HG03064 (cell line): ENCODE measurements at regions not wholly inside any gene's neighbourhood (a gene's known extent, or its start where the extent isn't known, plus 50 kb on each side); places are given as distances from the start of the nearest gene placed in this dataset.
A peak's percentile ranks its signal among the peaks of the same experiment; 100 is the strongest.
"Not testable (repeated sequence)": the region's sequence is repeated elsewhere in the genome, so short reads cannot be mapped to it uniquely, and the experiment has no call there.

Experiments
- ATAC-seq: cut with Tn5 transposase; IDR thresholded peaks from one replicate; pipeline ENCODE4 v1.9.1; 2021; ENCODE audit warnings: low read depth; ENCODE audit not compliant: unreplicated experiment

DNA sequence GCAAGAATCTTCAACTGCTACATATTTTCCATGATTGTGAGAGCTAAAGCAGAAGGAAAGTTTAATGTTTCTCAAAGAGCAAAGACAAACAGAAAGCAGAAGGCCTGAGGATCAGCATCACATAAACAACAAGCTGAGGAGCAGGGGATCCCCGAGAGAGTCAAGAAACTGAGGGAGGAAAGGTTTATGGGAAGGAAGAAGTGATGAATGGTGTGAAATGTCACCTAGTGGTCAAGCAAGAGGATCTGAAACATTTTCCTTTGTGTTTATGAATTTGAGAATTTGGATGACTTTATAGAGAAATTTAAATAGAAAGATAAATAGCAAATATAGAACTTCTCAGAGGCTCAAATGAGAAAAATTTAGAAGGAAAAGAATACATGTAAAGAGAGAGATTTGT, 481.9 kb downstream of the CHSY3 start:
- ATAC-seq = no peak

DNA sequence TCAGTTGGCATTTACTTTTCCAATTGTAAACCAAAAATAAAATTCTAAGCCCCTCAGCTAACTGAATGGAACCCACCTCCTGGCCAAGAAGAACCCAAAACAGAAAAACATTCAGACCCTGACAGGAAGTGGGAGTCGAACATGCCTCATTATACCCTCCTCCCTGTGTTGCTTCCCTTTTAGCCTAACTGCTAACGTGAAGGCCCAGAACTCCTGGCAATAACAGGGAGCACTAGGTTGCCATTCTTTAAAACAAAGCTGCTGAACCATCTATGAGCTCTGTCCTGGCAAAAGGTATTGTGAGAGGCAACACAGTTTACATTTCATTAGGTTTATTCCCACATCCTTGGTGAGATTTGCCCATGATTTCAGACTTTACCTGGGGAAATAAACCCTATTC, 481.4 kb downstream of the CHSY3 start:
- ATAC-seq = no peak

DNA sequence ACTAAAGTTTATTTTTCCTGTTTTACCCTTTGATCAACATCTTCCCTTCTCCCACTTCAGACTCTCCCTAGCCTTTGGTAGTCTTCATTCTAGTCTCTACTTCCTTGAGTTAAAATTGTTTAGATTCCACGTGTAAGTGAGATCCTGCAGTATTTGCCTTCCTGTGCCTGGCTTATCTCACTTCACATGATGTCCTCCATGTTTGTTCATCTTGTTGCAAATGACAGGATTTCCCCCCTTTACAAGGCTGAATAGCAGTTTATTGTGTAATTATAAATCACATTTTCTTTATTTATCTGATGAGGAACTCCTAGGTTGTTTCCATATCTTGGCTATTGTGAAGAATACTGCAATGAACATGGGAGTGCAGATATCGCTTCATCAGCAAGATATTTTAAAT, 461.7 kb downstream of the CHSY3 start:
- ATAC-seq = no peak

DNA sequence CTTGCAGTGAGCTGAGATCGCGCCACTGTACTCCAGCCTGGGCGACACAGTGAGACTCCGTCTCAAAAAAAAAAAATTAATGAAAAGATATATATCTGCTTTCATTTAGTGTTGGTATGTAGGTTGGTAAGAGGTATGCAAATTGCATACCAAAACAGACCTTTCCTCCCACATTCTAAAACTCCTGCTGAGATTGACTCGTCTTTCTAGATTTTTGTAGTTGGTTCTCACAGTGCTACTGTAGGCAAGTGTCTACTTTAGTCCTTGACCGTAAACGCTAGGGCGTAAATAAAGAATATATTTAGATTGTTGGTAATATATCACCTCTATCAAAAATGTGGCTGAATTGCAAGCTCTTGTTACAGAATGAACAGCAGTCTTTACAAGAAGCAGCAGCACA, 445.9 kb downstream of the CHSY3 start:
- no peak for ATAC-seq

DNA sequence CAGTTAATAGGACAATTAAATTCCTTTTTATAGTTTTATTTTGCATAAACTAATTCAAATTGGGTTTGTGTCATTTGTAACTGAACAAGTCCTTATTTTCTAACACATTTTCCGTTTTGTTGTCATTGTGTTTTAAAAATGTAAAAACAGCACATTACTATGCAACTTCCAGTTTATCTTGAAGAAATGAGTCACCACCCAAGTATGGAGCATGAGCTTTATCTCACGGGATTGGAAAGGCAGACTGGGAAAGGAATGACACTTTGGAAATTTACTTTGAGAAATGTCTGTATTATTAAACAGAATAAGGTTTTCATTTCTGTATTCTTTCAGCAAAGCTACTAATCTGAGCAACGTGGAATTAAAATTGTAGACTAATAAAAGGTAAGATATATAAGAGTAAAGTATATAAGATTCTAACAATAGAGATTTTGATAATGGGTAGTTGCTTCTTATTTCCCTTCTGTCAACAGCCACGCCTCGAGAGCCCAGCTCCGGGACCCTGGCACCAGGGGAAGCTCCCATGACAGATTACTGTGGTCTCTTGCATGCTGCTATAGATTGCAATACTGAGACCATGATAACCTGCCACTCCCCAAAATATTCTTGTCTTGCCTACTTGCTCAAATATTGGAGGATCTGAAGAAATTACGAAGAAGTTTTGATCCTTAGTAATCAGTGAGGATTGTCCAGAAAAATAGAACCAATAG, 433.1 kb downstream of the CHSY3 start:
- ATAC-seq = no peak

DNA sequence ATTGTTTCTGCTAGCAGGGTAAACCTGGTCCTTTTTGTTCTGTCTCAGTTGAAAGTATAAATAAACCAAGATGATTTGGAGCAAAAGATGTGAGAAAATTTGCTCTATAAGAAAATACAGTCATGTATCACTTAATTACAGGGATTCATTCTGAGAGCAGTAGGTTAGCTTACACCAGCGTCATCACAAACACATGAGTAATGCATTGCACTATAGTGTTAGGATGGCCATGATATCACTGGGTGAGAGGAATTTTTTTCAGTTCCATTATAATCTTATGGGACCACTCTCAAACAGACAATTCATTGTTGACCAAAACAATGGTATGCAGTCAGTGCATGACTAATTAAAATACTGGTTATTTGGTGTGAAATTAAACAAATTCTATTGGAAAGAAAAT, 430.9 kb downstream of the CHSY3 start:
- no peak for ATAC-seq

DNA sequence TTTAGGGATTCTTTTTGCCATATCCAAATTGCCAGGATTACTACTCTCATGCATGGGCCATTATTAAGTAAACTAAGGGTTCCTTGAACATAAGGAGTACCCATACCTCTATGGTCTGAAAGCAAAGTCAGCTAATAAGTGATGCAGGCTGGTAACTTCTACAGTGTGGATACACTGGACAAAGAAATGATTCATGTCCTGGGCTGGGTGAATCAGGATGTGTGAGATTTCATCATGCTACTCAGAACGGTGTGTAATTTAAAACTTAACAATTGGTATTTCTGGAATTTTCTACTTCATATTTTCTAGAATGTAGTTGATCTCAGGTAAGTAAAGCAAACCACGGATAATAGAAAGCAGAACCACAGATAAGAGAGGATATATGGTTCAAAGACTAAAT, 428.8 kb downstream of the CHSY3 start:
- no peak for ATAC-seq

DNA sequence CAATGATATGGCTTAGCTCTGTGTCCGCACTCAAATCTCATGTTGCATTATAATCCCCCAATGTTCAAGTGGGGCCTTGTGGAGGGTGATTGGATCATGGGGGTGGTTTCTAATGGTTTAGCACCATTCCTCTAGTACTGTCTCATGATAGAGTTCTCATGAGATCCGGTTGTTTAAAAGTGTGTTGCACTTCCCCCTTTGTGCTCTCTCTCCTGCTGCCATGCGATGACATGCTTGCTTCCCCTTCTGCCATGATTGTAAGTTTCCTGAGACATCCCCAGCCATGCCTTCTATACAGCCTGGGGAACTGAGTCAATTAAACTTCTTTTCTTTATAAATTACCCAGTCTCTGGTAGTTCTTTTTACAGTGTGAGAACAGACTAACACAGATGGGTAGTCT, 427.1 kb downstream of the CHSY3 start:
- ATAC-seq = no peak

DNA sequence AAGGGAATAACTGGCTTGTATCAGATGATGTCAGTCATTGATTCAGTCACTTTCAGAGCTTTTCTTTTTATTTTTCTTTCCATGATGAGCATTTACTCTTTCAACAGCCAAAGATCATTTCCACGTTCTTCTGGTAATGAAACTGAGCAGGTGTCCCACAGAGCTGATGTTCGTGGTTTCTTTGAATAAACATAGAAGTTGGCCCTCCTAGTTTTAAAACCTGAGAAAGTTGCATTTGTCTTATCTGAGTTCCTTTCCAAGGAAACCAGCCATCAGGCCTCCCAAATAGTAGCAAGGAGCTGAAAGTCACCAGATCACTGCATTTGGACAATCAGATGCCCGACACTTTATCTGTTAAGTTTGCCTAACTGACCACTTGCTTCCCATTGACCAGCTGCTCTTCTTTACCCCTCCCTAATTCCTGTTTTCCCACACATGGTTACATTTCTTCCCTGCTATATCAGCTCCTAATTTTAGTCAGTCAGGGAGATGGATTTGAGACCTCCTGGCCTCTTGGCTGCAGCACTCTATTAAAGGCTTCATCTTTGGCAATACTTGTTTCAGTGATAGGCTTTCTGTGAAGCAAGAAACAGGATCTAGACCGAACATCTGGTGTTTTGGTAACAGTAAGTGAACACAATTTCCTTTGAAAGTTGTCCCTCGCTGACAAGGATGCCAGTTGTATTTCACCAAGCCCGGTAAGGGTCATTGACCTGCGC, 420.8 kb downstream of the CHSY3 start:
- no peak for ATAC-seq

DNA sequence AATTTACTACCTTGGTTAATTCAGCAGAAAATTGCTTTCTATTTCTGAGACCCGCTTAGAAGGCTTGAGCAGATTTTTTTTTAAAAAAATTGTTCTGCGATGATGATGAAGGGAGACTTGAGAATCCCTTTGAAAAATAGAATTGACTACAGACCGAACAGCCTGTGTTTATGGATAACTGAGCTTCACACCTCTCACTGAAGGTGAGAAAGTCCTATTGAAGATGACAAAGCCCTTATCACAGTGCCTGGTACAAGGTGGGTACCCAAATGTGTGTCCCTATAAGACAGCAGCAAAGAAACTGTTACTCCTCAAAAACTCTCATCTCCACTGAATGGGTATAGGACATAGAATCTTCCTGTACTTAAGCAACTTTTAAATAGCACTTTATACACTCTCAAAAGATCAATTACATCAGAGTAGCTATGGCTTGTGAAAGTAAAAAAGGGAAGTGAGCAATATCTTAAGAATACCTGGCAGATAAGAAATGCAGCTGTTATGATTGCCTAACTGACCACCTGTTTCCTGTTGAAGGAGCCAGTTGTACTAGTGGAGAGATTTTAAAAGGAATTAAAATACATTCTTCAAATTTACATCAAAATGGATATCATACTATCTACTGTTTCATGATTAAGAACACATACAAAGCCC, 419.7 kb downstream of the CHSY3 start:
- ATAC-seq = peak; percentile 100

DNA sequence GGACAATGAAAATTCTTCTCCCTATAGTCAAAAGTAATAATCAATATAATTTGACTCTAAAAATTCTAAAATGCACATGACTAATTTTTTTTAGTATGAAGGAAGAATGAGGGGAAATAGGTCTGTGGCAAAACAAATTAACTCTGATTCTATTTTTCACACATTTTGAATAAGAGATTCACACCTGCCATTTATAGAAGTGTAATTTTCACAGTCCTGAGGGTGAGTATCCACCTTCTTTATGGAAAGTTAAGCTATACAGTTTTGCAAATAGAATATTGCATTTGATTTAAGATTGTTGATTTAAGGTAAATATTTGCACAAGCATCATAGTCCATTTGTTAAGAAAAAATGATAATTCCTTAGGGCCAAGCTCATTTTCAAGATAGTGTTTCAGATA, 417.7 kb downstream of the CHSY3 start:
- no peak for ATAC-seq

DNA sequence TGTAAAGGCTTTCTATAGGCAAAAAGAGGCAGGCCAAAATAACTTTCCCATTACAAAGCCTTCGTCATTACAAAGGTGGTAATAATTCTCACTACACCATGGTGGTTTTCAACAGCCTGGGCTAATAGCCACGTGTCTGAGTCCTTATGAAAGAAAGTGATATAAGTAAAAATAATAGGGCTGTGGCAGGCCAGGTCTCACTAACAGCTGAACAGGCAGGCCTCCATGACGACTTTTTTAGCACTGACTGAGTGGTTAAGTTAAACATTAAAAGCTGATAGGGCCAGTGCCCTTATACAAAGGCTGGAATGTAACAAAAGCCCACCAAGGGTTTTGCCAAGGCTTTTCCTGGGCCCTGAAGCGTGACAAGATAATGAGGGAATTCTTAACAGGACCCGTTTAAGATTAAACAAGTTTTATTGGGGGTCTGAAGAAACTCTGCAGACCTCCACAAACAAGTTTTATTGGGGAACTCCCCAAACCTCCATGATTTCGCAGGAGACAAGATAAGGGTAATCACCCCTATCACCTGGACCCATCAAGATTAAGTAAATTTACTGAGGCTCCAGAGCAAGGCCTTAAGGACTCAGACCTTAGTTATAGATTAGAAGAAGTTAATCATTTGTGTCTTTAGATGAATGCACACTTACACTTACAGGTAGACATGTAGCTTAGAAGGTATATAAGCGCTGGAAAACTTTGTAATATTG, 412.9 kb downstream of the CHSY3 start:
- no peak for ATAC-seq

DNA sequence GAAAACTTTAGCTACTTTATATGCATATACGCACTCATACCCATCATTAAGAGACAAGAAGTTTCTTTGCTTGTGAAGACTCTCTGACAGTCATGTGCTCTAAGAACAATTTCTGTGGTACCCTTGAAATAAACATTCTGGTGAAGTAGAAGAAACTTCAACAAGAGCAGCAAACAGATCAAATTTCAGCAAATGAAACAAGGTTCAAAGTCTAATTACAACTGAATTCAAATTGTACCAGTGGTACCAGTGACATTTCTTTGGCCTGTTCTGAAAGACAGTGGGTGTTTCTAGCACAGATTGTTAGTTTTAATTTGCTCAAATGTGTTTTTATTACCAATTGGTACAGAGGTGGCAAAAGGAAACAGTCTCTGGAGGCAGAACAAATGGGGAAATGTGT, 391.0 kb downstream of the CHSY3 start:
- no peak for ATAC-seq

DNA sequence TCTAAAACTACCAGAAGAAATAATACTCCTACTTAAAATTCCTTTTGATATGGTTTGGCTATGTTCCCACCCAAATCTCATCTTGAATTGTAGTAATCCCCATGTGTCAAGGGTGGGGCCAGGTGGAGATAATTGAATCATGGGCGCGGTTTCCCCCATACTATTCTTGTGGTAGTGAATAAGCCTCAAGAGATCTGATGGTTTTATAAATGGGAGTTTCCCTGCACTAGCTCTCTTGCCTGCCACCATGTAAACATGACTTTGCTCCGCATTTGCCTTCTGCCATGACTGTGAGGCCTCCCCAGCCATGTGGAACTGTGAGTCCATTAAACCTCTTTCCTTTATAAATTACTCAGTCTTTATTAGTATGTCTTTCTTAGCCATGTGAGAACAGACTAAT, 390.5 kb downstream of the CHSY3 start:
- not testable (repeated sequence) for ATAC-seq

DNA sequence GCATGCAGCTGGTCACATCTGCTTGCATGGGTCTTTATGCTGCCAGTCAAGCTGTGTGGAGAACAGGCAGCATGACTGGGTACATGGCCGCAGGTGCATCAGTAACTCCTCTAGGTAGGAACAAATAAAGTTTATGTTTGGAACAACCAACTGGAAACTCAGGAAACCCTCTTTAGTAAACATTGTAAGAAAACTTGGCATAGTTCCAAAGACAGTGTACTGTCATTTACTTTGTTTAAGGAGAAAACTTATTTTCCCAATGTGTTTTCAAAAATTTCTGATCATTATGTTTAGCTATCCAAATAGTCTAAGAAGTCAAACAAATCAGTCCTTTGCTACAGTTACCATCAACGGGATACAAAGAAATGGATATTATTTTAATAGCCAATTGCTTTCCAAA, 386.0 kb downstream of the CHSY3 start:
- ATAC-seq = no peak

DNA sequence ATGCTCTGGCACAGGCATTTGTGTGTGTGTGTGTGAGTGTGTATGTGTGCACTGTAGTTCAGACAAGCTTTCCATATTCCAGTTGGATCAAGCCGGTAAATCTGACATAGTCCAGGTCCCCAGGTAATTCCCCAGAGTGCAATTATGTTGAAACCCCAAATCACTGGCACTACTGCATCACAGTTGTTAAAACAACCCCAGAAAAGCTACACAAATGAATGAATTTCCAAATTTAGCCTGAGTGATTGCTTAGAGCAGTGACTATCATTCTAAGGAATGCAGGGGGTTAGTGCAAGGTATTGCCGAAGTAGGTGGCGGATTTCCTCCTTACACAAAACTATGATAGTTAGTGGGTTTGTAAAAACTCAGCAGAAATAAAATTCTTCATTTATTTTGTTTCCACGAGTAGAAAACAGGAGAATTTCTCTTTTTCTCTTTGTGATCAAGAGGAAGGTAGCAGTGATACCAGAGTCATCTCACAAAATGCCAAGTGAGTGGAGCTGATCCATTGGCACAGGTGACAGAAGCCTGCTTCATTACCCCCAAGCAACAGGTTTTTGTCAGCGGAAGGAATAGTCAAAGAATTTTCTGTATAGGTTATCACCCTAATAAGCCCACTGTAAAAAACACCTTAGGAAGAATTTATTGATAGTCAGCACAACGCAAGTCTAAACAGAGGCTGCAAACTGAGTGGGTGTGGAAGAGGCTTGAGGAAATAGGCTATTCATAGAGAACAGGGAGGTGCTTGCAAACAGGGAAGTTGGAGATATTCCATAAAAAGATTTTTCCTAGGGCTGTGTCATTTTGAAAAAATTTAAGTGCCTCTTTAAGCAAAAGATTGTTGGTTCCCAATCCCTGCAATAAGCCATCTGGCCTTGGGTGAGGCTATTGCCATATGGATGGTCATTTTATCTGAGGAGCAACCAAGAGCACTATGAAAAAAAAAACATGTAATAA, 385.1 kb downstream of the CHSY3 start:
- no peak for ATAC-seq

DNA sequence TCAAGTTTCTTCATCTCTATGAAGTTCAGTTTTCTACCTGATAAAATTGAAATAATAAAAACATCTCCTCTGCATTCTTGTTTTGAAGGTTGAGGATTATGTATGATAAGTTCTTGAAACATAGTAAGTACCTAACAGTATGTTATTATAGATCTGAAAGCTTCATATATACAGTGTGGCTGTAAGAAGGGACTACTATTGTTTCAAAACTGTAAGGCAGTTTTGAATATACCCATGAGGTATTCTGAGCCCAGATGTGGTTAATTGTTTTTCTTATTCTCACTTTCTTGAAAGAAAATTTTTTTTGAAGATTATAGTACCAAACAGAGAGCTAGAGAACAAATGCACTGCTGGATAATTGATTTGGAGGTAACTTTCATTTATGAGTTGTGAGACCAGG, 383.2 kb downstream of the CHSY3 start:
- ATAC-seq = no peak

DNA sequence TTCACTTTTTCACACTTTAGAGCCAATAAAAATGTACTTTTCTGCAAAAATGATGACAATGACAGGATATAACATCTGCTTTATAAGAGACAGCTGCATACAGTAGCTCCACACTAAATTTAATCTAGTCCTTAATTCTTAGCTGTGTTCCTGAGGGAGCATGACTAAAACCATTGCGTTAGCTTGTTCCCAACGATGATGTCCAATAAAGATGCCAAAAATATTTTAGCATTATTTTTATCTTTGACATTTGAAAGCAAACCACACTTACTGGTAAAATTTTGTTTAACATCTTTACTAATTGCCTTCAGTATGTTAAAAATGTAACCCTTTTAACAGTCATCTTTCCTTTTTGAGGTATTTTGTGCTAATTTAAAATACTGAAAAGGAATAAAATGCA, 382.7 kb downstream of the CHSY3 start:
- ATAC-seq = no peak

DNA sequence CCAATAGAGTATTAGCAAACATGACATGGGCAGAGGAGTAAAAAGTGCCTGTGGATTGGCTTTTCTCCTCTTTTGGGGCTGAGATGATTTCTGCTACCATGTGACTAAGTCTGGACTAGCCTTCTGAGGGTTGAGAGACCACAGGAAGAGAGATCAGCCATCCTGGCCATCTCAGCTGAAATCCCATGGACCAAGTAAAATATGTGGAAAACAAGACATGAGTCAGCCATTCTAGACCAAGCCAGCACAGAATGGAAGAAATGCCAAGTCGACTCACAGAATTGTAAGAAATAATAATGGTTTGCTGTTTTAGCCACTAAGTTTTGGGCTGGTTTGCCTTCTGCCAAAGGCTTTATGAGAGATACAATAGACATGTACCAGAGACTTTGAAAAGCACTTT, 377.8 kb downstream of the CHSY3 start:
- ATAC-seq = no peak

DNA sequence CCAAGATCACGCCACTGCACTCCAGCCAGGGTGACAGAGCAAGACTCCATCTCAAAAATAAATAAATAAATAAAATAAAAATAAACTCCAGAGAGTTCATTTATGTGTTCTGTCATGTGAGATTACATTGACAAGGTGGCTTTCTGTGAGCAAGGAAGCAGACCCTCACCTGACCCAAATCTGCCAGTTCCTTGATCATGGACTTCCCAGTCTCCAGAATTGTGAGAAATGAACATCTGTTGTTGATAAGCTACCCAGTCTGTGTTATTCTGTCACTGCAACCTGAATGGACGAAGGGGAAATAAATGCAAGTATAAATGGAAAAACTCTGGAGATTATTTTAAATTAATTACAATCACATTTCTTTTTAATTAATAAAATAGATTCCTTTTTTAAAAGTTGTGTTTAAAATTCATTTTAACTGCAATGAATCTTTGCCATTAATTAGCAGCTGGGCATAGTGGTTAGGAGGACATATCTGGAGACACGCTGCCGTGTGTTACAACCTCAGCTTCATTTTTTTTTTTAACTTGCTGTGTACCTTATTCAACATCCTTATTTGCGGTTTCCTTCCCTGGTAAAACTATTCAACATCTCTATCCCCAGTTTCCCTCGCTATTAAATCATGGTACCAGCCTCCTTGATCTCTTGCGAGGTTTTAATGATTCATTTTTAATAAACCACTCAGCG, 376.4 kb downstream of the CHSY3 start:
- ATAC-seq = no peak
